ENCODE measurements at regions not wholly inside any gene's neighbourhood (a gene's known extent, or its start where the extent isn't known, plus 50 kb on each side); places are given as distances from the start of the nearest gene placed in this dataset.

GRCh38 chr2:35080231-35080910 is 1275.2 kb upstream of the CRIM1 start:
- DNase-seq = no peak

DNA sequence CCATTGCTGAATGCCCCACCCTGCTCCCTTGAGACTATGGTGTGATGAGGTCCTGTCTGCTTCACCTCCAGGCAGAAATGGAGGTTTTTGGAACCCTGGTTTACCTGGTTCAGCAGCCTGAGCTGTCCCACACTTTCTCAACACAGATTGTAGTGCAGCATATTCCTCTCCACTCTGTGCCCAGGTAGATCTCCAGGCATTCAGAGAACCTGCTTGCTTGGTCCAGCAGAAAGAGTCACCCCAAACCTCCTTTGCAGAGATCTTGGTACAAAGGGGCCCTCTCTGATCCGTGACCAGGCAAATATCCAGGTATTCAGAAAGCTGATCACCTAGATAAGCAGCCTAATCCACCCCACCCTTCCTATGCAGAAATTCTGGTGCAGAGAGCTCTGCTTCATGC is 1288.2 kb upstream of the CRIM1 start:
- DNase-seq = no peak

DNA sequence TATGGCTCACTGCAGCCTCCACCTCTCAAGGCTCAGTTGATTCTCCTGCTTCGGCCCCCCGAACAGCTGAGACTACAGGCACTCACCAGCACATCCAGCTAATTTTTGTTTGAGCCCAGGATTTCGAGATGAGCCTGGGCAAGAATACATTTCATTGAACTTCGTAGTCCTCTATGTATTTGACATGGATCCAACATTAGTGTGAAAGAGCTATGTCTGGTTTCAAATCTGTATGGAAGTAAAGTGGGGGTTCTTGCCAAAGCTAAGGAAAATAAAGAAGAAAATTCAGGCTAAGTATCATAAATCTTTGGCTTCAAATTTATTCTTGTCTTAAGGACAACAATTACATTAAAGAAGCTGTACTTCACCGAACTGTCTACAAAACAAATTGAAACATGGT is 1291.7 kb upstream of the CRIM1 start:
- no peak for DNase-seq

- no peak for DNase-seq
Observed at GRCh38 chr2:35035883-35036282, 1319.7 kb upstream of the CRIM1 start.

- no peak for DNase-seq
Observed at GRCh38 chr2:35033748-35034147, 1321.8 kb upstream of the CRIM1 start.

- DNase-seq = no peak
Observed at GRCh38 chr2:35023545-35023944, 1332.0 kb upstream of the CRIM1 start.

DNA sequence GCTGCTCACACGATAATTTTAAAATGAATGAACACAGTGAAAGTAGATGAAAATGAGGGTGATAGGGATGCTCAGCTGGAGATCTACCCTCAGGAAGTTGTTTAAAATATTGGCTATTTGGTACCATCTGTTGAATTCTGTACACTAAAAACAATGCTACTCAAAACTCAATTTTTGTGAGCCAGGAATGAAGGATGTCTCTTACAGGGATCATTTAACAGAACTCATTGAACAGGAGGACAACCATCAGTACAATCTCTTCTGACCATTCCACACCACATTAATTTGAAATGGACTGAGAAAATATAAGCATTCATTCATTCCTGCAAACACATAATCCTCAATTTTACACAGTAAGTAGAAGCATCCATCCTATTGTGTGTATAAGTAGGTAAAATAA is 1355.1 kb upstream of the CRIM1 start:
- no peak for DNase-seq

- DNase-seq = no peak
Observed at GRCh38 chr2:34998741-34999140, 1356.8 kb upstream of the CRIM1 start.

DNA sequence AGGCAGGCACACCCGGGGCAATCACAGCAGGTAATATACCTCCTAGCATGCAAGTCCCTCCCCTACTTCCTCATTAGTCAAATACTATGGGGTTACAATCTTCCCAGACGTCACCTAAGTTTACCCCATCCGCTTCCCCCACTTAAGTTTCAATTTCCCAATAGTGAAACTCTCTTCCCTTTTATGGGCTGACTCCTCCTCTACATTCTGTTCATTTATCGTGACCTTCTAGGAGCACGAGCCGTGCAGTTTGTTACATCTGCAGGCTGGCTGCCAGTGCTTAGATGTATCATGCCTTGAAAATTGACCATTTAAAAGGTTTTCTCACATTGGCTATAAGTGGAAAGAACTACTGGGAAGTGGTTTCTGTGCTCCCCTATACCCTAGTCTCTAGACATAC is 1357.8 kb upstream of the CRIM1 start:
- DNase-seq = no peak

- no peak for DNase-seq
Observed at GRCh38 chr2:34995196-34995595, 1360.4 kb upstream of the CRIM1 start.

GRCh38 chr2:34991508-34992274 is 1363.9 kb upstream of the CRIM1 start:
- no peak for DNase-seq

DNA sequence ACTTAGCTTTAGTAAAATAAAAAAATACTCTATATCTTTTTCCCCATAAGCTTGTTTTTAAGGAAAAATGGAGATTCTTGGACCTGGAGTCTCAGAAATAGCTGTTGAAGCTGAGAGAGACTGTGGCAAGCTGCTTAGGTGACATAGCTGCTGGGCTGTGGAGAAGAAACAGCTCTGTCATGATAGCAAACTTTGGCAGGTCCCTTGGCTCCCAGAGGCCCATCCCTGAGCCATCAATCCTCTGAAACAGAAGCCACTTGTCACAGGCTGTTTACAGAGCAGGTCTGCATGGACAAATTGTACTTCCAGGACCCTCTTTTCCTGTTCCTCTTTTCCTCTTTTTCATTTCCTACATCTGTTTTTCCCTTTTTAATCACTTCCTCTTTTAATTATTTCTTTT is 1370.1 kb upstream of the CRIM1 start:
- no peak for DNase-seq

- DNase-seq = no peak
Observed at GRCh38 chr2:34980689-34981088, 1374.9 kb upstream of the CRIM1 start.

DNA sequence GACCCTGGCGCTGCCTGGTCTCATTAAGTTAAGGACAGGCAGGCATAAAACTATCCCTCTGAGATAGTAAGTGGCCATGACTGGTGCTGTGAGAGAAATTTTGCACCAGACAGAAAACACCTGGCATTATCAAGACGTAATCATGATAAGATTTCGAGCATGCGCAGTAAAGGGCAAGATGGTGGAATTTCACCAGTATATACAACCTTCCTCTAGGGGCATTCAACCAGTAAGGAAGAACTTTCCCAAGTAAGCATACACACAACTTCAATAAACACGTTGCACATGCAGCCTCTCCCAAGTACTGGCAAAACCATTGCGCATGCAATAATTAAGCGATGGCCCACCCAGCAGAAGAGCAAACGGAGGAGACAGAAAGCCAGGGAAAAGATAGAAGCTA is 1376.4 kb upstream of the CRIM1 start:
- no peak for DNase-seq

- no peak for DNase-seq
Observed at GRCh38 chr2:34961822-34962221, 1362.7 kb upstream of the FAM98A start.

GRCh38 chr2:34954758-34955157 is 1355.7 kb upstream of the FAM98A start:
- no peak for DNase-seq

DNA sequence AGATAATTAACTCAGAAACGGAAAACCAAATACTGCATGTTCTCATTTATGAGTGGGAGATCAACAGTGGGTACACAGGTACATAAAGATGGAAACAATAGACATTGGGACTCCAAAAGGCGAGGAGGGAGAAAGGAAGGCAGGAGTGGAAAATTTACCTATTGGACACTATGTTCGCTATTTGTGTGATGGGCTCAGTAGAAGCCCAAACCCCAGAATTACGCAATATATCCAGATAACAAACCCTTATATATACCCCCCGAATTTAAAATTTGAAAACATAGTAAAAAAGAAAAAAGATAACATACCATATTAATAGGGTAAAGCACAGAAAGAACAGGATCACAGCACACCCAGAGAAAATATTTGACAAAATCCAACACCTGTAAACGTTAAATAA is 1351.7 kb upstream of the FAM98A start:
- no peak for DNase-seq

DNA sequence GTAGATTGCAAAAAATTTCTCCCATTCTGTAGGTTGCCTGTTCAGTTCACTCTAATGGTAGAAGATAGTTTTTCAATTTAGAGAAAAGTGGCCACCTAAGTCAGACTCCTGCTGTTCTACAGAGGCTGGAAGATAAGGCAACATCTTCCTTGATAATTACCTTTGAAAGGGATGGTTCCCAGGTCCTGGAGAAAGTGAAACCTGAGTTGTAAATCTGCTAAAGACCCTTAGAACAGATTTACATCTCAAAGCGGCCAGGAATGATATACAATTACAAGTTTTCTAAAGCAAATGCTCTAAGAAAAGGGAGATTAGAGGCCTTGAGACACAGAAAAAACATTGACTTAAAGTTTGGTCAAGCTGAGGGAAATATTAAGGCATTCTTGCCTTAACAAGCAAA is 1350.2 kb upstream of the FAM98A start:
- no peak for DNase-seq

- DNase-seq = no peak
Observed at GRCh38 chr2:34936089-34936488, 1337.0 kb upstream of the FAM98A start.

GRCh38 chr2:34912084-34912483 is 1313.0 kb upstream of the FAM98A start:
- no peak for DNase-seq

- no peak for DNase-seq
Observed at GRCh38 chr2:34909992-34910705, 1311.0 kb upstream of the FAM98A start.

DNA sequence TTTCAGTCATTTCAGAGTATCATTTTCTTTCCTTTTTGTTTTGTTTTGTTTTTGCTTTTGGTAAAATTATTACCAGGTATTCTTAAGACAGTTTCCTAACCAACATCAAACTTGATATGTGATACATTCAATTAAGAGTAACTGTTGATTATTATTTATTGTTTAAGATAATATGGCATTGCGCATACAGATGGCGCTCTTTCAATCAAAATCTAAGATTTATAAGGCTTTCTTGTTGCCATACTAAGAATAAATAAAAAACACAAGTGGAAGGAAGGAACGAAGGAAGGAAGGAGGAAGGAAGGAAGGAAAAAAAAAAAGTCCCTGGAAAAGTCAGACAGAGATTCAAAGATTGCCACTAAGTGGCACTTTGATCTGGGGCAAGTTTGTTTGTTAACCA is 1308.7 kb upstream of the FAM98A start:
- no peak for DNase-seq

DNA sequence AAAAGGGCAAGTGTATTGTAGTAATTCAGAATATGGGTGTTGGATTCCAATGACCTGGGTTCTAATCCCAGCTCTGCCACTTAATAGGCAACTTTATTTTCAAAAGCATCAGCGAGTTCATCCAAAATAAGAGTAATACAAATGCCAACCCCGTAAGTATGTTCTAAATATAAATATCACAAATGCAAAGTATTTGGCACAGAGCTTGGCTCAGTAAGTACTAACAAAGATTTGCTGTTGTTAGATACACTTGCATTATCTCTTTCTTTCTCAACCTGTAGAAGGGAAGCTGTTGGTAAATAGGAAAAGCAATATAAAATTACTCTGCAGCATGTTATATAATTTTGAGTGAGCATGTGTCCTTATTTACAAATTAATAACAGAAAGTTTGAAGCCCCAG is 1302.6 kb upstream of the FAM98A start:
- no peak for DNase-seq

GRCh38 chr2:34899079-34899478 is 1300.0 kb upstream of the FAM98A start:
- no peak for DNase-seq
